HG03097 (cell line): ENCODE measurements at regions not wholly inside any gene's neighbourhood (a gene's known extent, or its start where the extent isn't known, plus 50 kb on each side); places are given as distances from the start of the nearest gene placed in this dataset.
A peak's percentile ranks its signal among the peaks of the same experiment; 100 is the strongest.

ENCODE experiments used
- ATAC-seq: cut with Tn5 transposase; IDR thresholded peaks from one replicate; pipeline ENCODE4 v1.9.1; 2021; ENCODE audit not compliant: unreplicated experiment, low FRiP score

- no peak for ATAC-seq
These were observed 60.0 kb upstream of the IL12A start for GRCh38 chr3:159928666-159929065.

- peak; percentile 77 for ATAC-seq
These were observed 59.2 kb upstream of the IL12A start for GRCh38 chr3:159929171-159930141.

GRCh38 chr3:159934216-159934615 lies 54.4 kb upstream of the IL12A start:
- no peak for ATAC-seq

- no peak for ATAC-seq
These were observed 52.1 kb upstream of the IL12A start for GRCh38 chr3:159936541-159936940.

GRCh38 chr3:159937561-159938166 lies 51.0 kb upstream of the IL12A start:
- no peak for ATAC-seq

GRCh38 chr3:159938714-159939113 lies 49.9 kb upstream of the IL12A start:
- ATAC-seq, result no peak
